Ishikawa (cell line): ENCODE measurements at regions not wholly inside any gene's neighbourhood (a gene's known extent, or its start where the extent isn't known, plus 50 kb on each side); places are given as distances from the start of the nearest gene placed in this dataset.

Source experiments
- CEBPB ChIP-seq: IDR thresholded peaks from 2 replicates; pipeline ENCODE4 v1.6.1; 2012
- CREB1 ChIP-seq: IDR thresholded peaks from 2 replicates; pipeline ENCODE4 v1.6.1; 2012; ENCODE audit warnings: low read depth
- EGR1 ChIP-seq: IDR thresholded peaks from 2 replicates; pipeline ENCODE4 v1.6.1; 2012
- EP300 ChIP-seq: IDR thresholded peaks from 2 replicates; pipeline ENCODE4 v1.6.1; 2012; ENCODE audit warnings: borderline replicate concordance
- FOXM1 ChIP-seq: IDR thresholded peaks from 2 replicates; pipeline ENCODE4 v1.6.1; 2012; ENCODE audit warnings: low read depth, borderline replicate concordance
- NFIC ChIP-seq: IDR thresholded peaks from 2 replicates; pipeline ENCODE4 v1.6.1; 2012
- RAD21 ChIP-seq: IDR thresholded peaks from 2 replicates; pipeline ENCODE4 v1.6.1; 2012; ENCODE audit warnings: low read depth
- TAF1 ChIP-seq: IDR thresholded peaks from 2 replicates; pipeline ENCODE4 v1.6.1; 2012; ENCODE audit warnings: low read depth, mild to moderate bottlenecking
- TCF12 ChIP-seq: IDR thresholded peaks from 2 replicates; pipeline ENCODE4 v1.6.1; 2012; ENCODE audit warnings: low read depth
- TEAD4 ChIP-seq: IDR thresholded peaks from 2 replicates; pipeline ENCODE4 v1.6.1; 2012
- YY1 ChIP-seq: IDR thresholded peaks from 2 replicates; pipeline ENCODE4 v1.6.1; 2012; ENCODE audit warnings: low read depth
- ZBTB7A ChIP-seq: IDR thresholded peaks from 2 replicates; pipeline ENCODE4 v1.6.1; 2012; ENCODE audit warnings: low read depth
- TF ChIP-seq, protein P1 (sequence below): IDR thresholded peaks from 2 replicates; pipeline ENCODE4 v1.6.1; 2012
- TF ChIP-seq, protein P2 (sequence below): IDR thresholded peaks from 2 replicates; pipeline ENCODE4 v1.6.1; 2012; ENCODE audit warnings: low read depth, mild to moderate bottlenecking
- TF ChIP-seq, protein P3 (sequence below): IDR thresholded peaks from 2 replicates; pipeline ENCODE4 v1.6.1; 2012

DNA sequence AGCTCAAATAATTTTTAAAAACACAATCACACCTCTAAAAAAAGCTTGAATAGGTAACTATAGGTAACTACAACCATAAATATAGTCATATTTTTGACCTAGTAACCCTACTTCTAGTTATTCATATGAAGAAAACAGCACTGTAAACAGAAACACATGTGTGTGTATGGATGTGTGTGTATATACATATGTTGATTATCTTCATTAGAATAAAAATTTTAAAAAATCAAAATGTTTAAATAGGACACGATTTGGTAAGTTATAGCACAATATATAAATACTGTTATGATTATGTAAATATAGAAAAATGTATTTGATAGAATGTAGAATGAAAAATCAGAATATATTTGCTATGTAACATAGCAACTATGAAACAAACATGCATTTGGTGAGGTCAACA is 258.1 kb upstream of the GK2 start:
- TF ChIP-seq, protein P1, sequence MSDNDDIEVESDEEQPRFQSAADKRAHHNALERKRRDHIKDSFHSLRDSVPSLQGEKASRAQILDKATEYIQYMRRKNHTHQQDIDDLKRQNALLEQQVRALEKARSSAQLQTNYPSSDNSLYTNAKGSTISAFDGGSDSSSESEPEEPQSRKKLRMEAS, result no peak
- TF ChIP-seq EGR1 (no peak), ZBTB7A (no peak), RAD21 (no peak), CEBPB (no peak), NFIC (no peak), TAF1 (no peak), TCF12 (no peak), TEAD4 (no peak), YY1 (no peak), CREB1 (no peak)
- TF ChIP-seq, protein P2, sequence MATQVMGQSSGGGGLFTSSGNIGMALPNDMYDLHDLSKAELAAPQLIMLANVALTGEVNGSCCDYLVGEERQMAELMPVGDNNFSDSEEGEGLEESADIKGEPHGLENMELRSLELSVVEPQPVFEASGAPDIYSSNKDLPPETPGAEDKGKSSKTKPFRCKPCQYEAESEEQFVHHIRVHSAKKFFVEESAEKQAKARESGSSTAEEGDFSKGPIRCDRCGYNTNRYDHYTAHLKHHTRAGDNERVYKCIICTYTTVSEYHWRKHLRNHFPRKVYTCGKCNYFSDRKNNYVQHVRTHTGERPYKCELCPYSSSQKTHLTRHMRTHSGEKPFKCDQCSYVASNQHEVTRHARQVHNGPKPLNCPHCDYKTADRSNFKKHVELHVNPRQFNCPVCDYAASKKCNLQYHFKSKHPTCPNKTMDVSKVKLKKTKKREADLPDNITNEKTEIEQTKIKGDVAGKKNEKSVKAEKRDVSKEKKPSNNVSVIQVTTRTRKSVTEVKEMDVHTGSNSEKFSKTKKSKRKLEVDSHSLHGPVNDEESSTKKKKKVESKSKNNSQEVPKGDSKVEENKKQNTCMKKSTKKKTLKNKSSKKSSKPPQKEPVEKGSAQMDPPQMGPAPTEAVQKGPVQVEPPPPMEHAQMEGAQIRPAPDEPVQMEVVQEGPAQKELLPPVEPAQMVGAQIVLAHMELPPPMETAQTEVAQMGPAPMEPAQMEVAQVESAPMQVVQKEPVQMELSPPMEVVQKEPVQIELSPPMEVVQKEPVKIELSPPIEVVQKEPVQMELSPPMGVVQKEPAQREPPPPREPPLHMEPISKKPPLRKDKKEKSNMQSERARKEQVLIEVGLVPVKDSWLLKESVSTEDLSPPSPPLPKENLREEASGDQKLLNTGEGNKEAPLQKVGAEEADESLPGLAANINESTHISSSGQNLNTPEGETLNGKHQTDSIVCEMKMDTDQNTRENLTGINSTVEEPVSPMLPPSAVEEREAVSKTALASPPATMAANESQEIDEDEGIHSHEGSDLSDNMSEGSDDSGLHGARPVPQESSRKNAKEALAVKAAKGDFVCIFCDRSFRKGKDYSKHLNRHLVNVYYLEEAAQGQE, result no peak
- TF ChIP-seq, protein P3, sequence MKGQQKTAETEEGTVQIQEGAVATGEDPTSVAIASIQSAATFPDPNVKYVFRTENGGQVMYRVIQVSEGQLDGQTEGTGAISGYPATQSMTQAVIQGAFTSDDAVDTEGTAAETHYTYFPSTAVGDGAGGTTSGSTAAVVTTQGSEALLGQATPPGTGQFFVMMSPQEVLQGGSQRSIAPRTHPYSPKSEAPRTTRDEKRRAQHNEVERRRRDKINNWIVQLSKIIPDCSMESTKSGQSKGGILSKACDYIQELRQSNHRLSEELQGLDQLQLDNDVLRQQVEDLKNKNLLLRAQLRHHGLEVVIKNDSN, result no peak

DNA sequence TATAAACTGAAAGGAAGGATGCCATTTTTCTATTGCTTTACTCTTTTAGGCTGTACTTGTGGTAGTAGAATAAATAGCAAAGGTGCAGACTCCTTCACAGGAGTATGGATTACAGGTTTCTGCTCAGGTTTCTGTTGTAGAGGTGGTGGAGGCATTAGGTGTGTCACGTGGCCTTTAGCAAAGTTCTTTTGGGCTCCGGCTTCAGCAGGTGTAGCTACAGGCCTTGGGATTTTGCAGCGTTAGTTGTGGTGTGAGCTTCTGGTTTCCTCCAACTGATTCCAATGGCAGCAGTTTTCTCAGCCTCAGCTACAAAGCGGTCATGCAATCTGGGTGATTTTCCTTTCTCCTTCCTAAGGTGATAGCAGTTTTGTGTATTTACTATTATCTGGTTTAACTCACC is 255.8 kb upstream of the GK2 start:
- TF ChIP-seq, protein P3, result peak; percentile 67
- no peak for TF ChIP-seq ZBTB7A

GRCh38 chr4:79663141-79663540 is 255.1 kb upstream of the GK2 start:
- no peak for TF ChIP-seq YY1
- TF ChIP-seq, protein P3, result no peak
- TF ChIP-seq RAD21, result no peak
- TF ChIP-seq, protein P2, result no peak
- TF ChIP-seq FOXM1, result no peak
- TF ChIP-seq ZBTB7A, result no peak
- TF ChIP-seq NFIC, result no peak; the same call in 1 of the 2 replicates

- TF ChIP-seq TEAD4 (no peak), EGR1 (no peak), CREB1 (no peak), CEBPB (no peak), RAD21 (no peak), ZBTB7A (no peak), EP300 (no peak), NFIC (no peak), TCF12 (no peak), FOXM1 (no peak), YY1 (no peak), TAF1 (no peak)
- TF ChIP-seq, protein P1, result no peak
- TF ChIP-seq, protein P2, result no peak
- TF ChIP-seq, protein P3, result no peak
Measured at GRCh38 chr4:79662651-79663050, 254.6 kb upstream of the GK2 start.
